ENCODE measurements at regions not wholly inside any gene's neighbourhood (a gene's known extent, or its start where the extent isn't known, plus 50 kb on each side); places are given as distances from the start of the nearest gene placed in this dataset.

GRCh38 chr7:80403686-80404241 is 108.1 kb downstream of the GNAT3 start:
- no peak for ATAC-seq
- H3K4me3 ChIP-seq, result no peak overlapping the region
- no peaks in the 10 kb centered on the region for H3K36me3 ChIP-seq (ENCODE audit: low read depth)
- no peaks in the 10 kb centered on the region for H3K9me3 ChIP-seq
- TF ChIP-seq CTCF (IDR thresholded peaks at IDR 0.05), result no peak
- DNase-seq, result no peak
- H3K4me1 ChIP-seq (ENCODE audit: low read depth), result no peaks in the 10 kb centered on the region
- intact Hi-C loops (cut with DNase I, micrococcal nuclease), result no loop called here

GRCh38 chr7:80401708-80402107 is 110.2 kb downstream of the GNAT3 start:
- no peaks in the 10 kb centered on the region for H3K4me1 ChIP-seq (ENCODE audit: low read depth)
- H3K9me3 ChIP-seq, result no peaks in the 10 kb centered on the region
- DNase-seq (no peak), ATAC-seq (no peak)
- H3K36me3 ChIP-seq (ENCODE audit: low read depth), result no peaks in the 10 kb centered on the region
- no peak overlapping the region for H3K4me3 ChIP-seq
- TF ChIP-seq CTCF (IDR thresholded peaks at IDR 0.05), result no peak
- intact Hi-C loops (cut with DNase I, micrococcal nuclease), result no loop called here

GRCh38 chr7:80393786-80394185 is 118.1 kb downstream of the GNAT3 start:
- DNase-seq (no peak), ATAC-seq (no peak)
- Histone ChIP-seq H3K4me3 (no peak overlapping the region), H3K4me1 (ENCODE audit: low read depth) (no peaks in the 10 kb centered on the region), H3K36me3 (ENCODE audit: low read depth) (no peaks in the 10 kb centered on the region), H3K9me3 (no peaks in the 10 kb centered on the region)
- TF ChIP-seq CTCF (IDR thresholded peaks at IDR 0.05), result no peak
- intact Hi-C loops (cut with DNase I, micrococcal nuclease), result loop anchor here in 1 of 2 donors (10.0 kb wide), 1 partner anchor 329 kb away; no protein-coding TSS in a partner anchor

- ATAC-seq (no peak), DNase-seq (no peak)
- Histone ChIP-seq H3K4me1 (ENCODE audit: low read depth) (no peaks in the 10 kb centered on the region), H3K36me3 (ENCODE audit: low read depth) (no peaks in the 10 kb centered on the region), H3K9me3 (no peaks in the 10 kb centered on the region), H3K4me3 (no peak overlapping the region)
- TF ChIP-seq CTCF (IDR thresholded peaks at IDR 0.05), result no peak
- intact Hi-C loops (cut with DNase I, micrococcal nuclease), result loop anchor here in 1 of 2 donors (10.0 kb wide), 1 partner anchor 328 kb away; no protein-coding TSS in a partner anchor
Observed at GRCh38 chr7:80392229-80393169, 119.4 kb downstream of the GNAT3 start.

- no peak for ATAC-seq
- no peak overlapping the region for H3K4me3 ChIP-seq
Observed at GRCh38 chr7:80387634-80388193, 124.2 kb downstream of the GNAT3 start.

More at GRCh38 chr7:80387634-80388193, 124.2 kb downstream of the GNAT3 start:
- TF ChIP-seq CTCF (IDR thresholded peaks at IDR 0.05), result no peak
- intact Hi-C loops (cut with DNase I, micrococcal nuclease), result no loop called here
- Histone ChIP-seq H3K36me3 (ENCODE audit: low read depth) (no peaks in the 10 kb centered on the region), H3K4me1 (ENCODE audit: low read depth) (peaks cover 8% of the 10 kb centered on the region), H3K9me3 (no peaks in the 10 kb centered on the region)
- DNase-seq, result no peak
